T47D (cell line): ENCODE measurements at regions not wholly inside any gene's neighbourhood (a gene's known extent, or its start where the extent isn't known, plus 50 kb on each side); places are given as distances from the start of the nearest gene placed in this dataset.

Experiments
- DNase-seq, 2 experiments: peaks; one replicate each; pipeline versions ENCODE4 v3.0.0 to v3.0.0-alpha.2; 2011 to 2012; ENCODE audit warnings: low read depth in 1 of 2, low spot score in 1 of 2
- JUND ChIP-seq: IDR thresholded peaks from 2 replicates; pipeline ENCODE4 v1.6.1; 2012; ENCODE audit warnings: low read depth
- in situ Hi-C: cut with HindIII; loops from 2 replicates; pipeline ENCODE4 v1.10.0; 2016; ENCODE audit warnings: low sequenced_read_pairs, low pct_unique_long_range_greater_than_20kb

GRCh38 chr6:26292709-26293108 lies 72.3 kb upstream of the BTN3A2 start:
- DNase-seq: no peak
- in situ Hi-C loops: no loop called here
- no peak for TF ChIP-seq JUND

GRCh38 chr6:26294302-26294701 lies 70.7 kb upstream of the BTN3A2 start:
- in situ Hi-C loops: no loop called here
- no peak for TF ChIP-seq JUND
- DNase-seq: no peak

GRCh38 chr6:26295691-26296555 lies 69.1 kb upstream of the BTN3A2 start:
- in situ Hi-C loops: no loop called here
- peak in 1 of 2 experiments; percentile 70 for DNase-seq
- TF ChIP-seq JUND: no peak

GRCh38 chr6:26296556-26296856 lies 68.5 kb upstream of the BTN3A2 start:
- TF ChIP-seq JUND: no peak
- in situ Hi-C loops: no loop called here
- DNase-seq: no peak

- in situ Hi-C loops: no loop called here
- DNase-seq: no peak
- no peak for TF ChIP-seq JUND
Observed at GRCh38 chr6:26296857-26297648, 67.9 kb upstream of the BTN3A2 start.

GRCh38 chr6:26299286-26300042 lies 65.5 kb upstream of the BTN3A2 start:
- in situ Hi-C loops: no loop called here
- DNase-seq: no peak
- no peak for TF ChIP-seq JUND

- no peak for TF ChIP-seq JUND
- no peak for DNase-seq
- in situ Hi-C loops: no loop called here
Observed at GRCh38 chr6:26300043-26300331, 65.0 kb upstream of the BTN3A2 start.

- no peak for DNase-seq
- TF ChIP-seq JUND: no peak
- in situ Hi-C loops: no loop called here
Observed at GRCh38 chr6:26300359-26300758, 64.6 kb upstream of the BTN3A2 start.

GRCh38 chr6:26300828-26301227 lies 64.2 kb upstream of the BTN3A2 start:
- in situ Hi-C loops: no loop called here

GRCh38 chr6:26301638-26302037 lies 63.4 kb upstream of the BTN3A2 start:
- TF ChIP-seq JUND: no peak
- DNase-seq: no peak
- in situ Hi-C loops: no loop called here

More at GRCh38 chr6:26300828-26301227, 64.2 kb upstream of the BTN3A2 start:
- DNase-seq: no peak
- TF ChIP-seq JUND: no peak

- no peak for DNase-seq
- in situ Hi-C loops: no loop called here
- no peak for TF ChIP-seq JUND
Observed at GRCh38 chr6:26302941-26303559, 61.9 kb upstream of the BTN3A2 start.

- TF ChIP-seq JUND: no peak
- in situ Hi-C loops: no loop called here
- no peak for DNase-seq
Observed at GRCh38 chr6:26304213-26304796, 60.7 kb upstream of the BTN3A2 start.
